K562 (cell line): ENCODE measurements at regions not wholly inside any gene's neighbourhood (a gene's known extent, or its start where the extent isn't known, plus 50 kb on each side); places are given as distances from the start of the nearest gene placed in this dataset.

Source experiments
- ATF6 ChIP-seq: sonication (generic); formaldehyde crosslinking; IDR thresholded peaks from 2 replicates; pipeline ENCODE4 v1.4.0; 2020; ENCODE audit warnings: mild to moderate bottlenecking, missing genetic modification reagents
- CEBPB ChIP-seq: fragments of 450-650 bp; IDR thresholded peaks from 2 replicates; pipeline ENCODE4 v1.6.1; 2016; ENCODE audit warnings: missing genetic modification characterization, missing compliant biosample characterization
- ETV1 ChIP-seq: fragments of 450-650 bp; conservative IDR thresholded peaks from 2 replicates; pipeline ENCODE4 v1.6.1; 2016; ENCODE audit warnings: missing genetic modification characterization, control low read depth, low read depth, missing compliant biosample characterization
- FOXK2 ChIP-seq, 2 experiments: fragments of 450-650 bp; IDR thresholded peaks in 1 of 2; conservative IDR thresholded peaks in 1 of 2; 2 replicates each; pipeline ENCODE4 v1.6.1; 2016; ENCODE audit warnings: low read depth in 2 of 2, mild to moderate bottlenecking in 1 of 2
- GTF2F1 ChIP-seq: IDR thresholded peaks from 2 replicates; pipeline ENCODE4 v1.6.1; 2011; ENCODE audit warnings: low read depth, low read length, improper control_type of control experiment
- ILK ChIP-seq: fragments of 450-650 bp; IDR thresholded peaks from 2 replicates; pipeline ENCODE4 v1.6.1; 2016; ENCODE audit warnings: missing genetic modification characterization, low read depth, mild to moderate bottlenecking, missing compliant biosample characterization, moderate library complexity, borderline replicate concordance
- MBD2 ChIP-seq: sonication (generic); IDR thresholded peaks from 2 replicates; pipeline ENCODE4 v1.6.1; 2016; ENCODE audit warnings: low read depth, borderline replicate concordance
- MITF ChIP-seq: IDR thresholded peaks from 2 replicates; pipeline ENCODE4 v1.6.1; 2014; ENCODE audit warnings: antibody characterized with exemption
- MLX ChIP-seq, 2 experiments: fragments of 450-650 bp in 1 of 2; sonication (generic) in 1 of 2; formaldehyde crosslinking; conservative IDR thresholded peaks; 2 replicates each; pipeline versions ENCODE4 v1.4.0 to v1.8.1; 2020 to 2022; ENCODE audit warnings: mild to moderate bottlenecking in 1 of 2, missing genetic modification reagents in 1 of 2
- NR3C1 ChIP-seq: sonication (generic); formaldehyde crosslinking; IDR thresholded peaks from 2 replicates; pipeline ENCODE4 v1.8.1; 2022; ENCODE audit warnings: missing genetic modification reagents
- POLR2AphosphoS2 ChIP-seq: IDR thresholded peaks from 2 replicates; pipeline ENCODE4 v1.6.1; 2012; ENCODE audit warnings: low read length, improper control_type of control experiment
- SMARCB1 ChIP-seq: IDR thresholded peaks from 2 replicates; pipeline ENCODE4 v1.6.1; 2011; ENCODE audit warnings: improper control_type of control experiment, low read depth; ENCODE audit not compliant: insufficient read length
- TAF9B ChIP-seq: fragments of 450-650 bp; IDR thresholded peaks from 2 replicates; pipeline ENCODE4 v1.6.1; 2018; ENCODE audit warnings: mild to moderate bottlenecking; ENCODE audit not compliant: partially characterized antibody
- TBL1XR1 ChIP-seq, 2 experiments: IDR thresholded peaks; 2 replicates each; pipeline ENCODE4 v1.6.1; 2012; ENCODE audit warnings: improper control_type of control experiment in 2 of 2, low read length in 2 of 2, mild to moderate bottlenecking in 1 of 2
- TCF7L2 ChIP-seq: fragments of 150-350 bp; IDR thresholded peaks from 2 replicates; pipeline ENCODE4 v1.6.1; 2016; ENCODE audit warnings: low read depth, mild to moderate bottlenecking, low read length, moderate library complexity
- TRIM28 ChIP-seq: fragments of 450-650 bp; IDR thresholded peaks from 2 replicates; pipeline ENCODE4 v1.6.1; 2017
- ZBED1 ChIP-seq: IDR thresholded peaks from 2 replicates; pipeline ENCODE4 v1.6.1; 2014
- ZMIZ1 ChIP-seq, 2 experiments: fragments of 150-350 bp in 1 of 2; IDR thresholded peaks; 2 replicates each; pipeline ENCODE4 v1.6.1; 2012 to 2016; ENCODE audit warnings: low read depth in 2 of 2, low read length in 2 of 2, mild to moderate bottlenecking in 1 of 2, moderate library complexity in 1 of 2
- ZNF347 ChIP-seq: fragments of 450-650 bp; formaldehyde crosslinking; IDR thresholded peaks from 2 replicates; pipeline ENCODE4 v1.4.0; 2020; ENCODE audit warnings: low read depth, mild to moderate bottlenecking, moderate library complexity
- ZNF431 ChIP-seq: sonication (generic); formaldehyde crosslinking; IDR thresholded peaks from 2 replicates; pipeline ENCODE4 v1.8.0; 2022; ENCODE audit warnings: mild to moderate bottlenecking, missing genetic modification reagents

GRCh38 chr6:158869826-158870648, 50.9 kb upstream of the EZR start (continued):
- 0 out of 2 replicates have a peak, but pooled peaks have one; percentile 29 for TF ChIP-seq ZBED1
- peak; percentile 55 for TF ChIP-seq TAF9B
- peak; percentile 56; the same call in 1 of the 2 replicates for TF ChIP-seq ETV1
- no peak for TF ChIP-seq MBD2
- TF ChIP-seq NR3C1: peak; percentile 93
- TF ChIP-seq POLR2AphosphoS2: peak; percentile 52; the same call in 1 of the 2 replicates
- TF ChIP-seq TCF7L2: 0 out of 2 replicates have a peak, but pooled peaks have one; percentile 20
- TF ChIP-seq ATF6 (CRISPR knock-in tag): peak; percentile 80; the same call in 1 of the 2 replicates
- no peak for TF ChIP-seq CEBPB (tag)
- 0 out of 2 replicates have a peak, but pooled peaks have one; percentile 29 for TF ChIP-seq GTF2F1
- peak in 1 of 2 experiments; percentile 28; a peak in 1 of 4 replicates for TF ChIP-seq MLX (CRISPR knock-in tag; conservative IDR thresholded peaks at IDR 0.05)
- peak in 1 of 2 experiments; percentile 57; a peak in 2 of 4 replicates for TF ChIP-seq ZMIZ1 (IDR thresholded peaks at IDR 0.05; ENCODE audit: low read depth in 2 of 2, low read length in 2 of 2)
- peak; percentile 58; the same call in 1 of the 2 replicates for TF ChIP-seq TRIM28
- TF ChIP-seq TBL1XR1 (IDR thresholded peaks at IDR 0.05; ENCODE audit: low read length in 2 of 2): peak; percentile 51 to 65; a peak in 1 of 4 replicates
- TF ChIP-seq ZNF347 (CRISPR knock-in tag): no peak
- TF ChIP-seq FOXK2 (conservative IDR thresholded peaks at IDR 0.05 in 1 of 2, IDR thresholded peaks at IDR 0.05 in 1 of 2; ENCODE audit: low read depth in 2 of 2): peak in 1 of 2 experiments; percentile 57; a peak in 2 of 4 replicates
- no peak for TF ChIP-seq SMARCB1
- peak; percentile 88 for TF ChIP-seq ZNF431
- TF ChIP-seq MITF: no peak; the same call in 1 of the 2 replicates
- no peak for TF ChIP-seq ILK (tag)
